H9 (cell line): ENCODE measurements at regions not wholly inside any gene's neighbourhood (a gene's known extent, or its start where the extent isn't known, plus 50 kb on each side); places are given as distances from the start of the nearest gene placed in this dataset.
"Not testable (repeated sequence)": the region's sequence is repeated elsewhere in the genome, so short reads cannot be mapped to it uniquely, and the experiment has no call there.

Experiments
- DNase-seq: peaks from one replicate; pipeline ENCODE4 v3.0.0-alpha.2; 2017
- H2AFZ ChIP-seq: one replicate; pipeline ENCODE4 v1.6.1; 2013; ENCODE audit warnings: mild to moderate bottlenecking, low read length, control low read depth, moderate library complexity
- H2AK5ac ChIP-seq: 2 replicates; pipeline ENCODE4 v1.6.1; 2013; ENCODE audit warnings: low read length, control low read depth, mixed read lengths; ENCODE audit not compliant: insufficient read length
- H2BK120ac ChIP-seq: one replicate; pipeline ENCODE4 v1.6.1; 2013; ENCODE audit warnings: low read depth, mild to moderate bottlenecking, low read length, control low read depth, inconsistent platforms; ENCODE audit not compliant: poor library complexity, severe bottlenecking
- H2BK12ac ChIP-seq: 2 replicates; pipeline ENCODE4 v1.6.1; 2013; ENCODE audit warnings: low read length, control low read depth, mixed read lengths, low read depth; ENCODE audit not compliant: insufficient read length
- H2BK15ac ChIP-seq: 2 replicates; pipeline ENCODE4 v1.6.1; 2013; ENCODE audit warnings: low read depth, low read length, control low read depth
- H2BK20ac ChIP-seq: one replicate; pipeline ENCODE4 v1.6.1; 2013; ENCODE audit warnings: low read depth, mild to moderate bottlenecking, low read length, control low read depth, inconsistent platforms; ENCODE audit not compliant: poor library complexity, severe bottlenecking
- H2BK5ac ChIP-seq: 2 replicates; pipeline ENCODE4 v1.6.1; 2013; ENCODE audit warnings: low read length, control low read depth, mixed read lengths; ENCODE audit not compliant: insufficient read length
- H3K14ac ChIP-seq: 2 replicates; pipeline ENCODE4 v1.6.1; 2013; ENCODE audit warnings: low read length, control low read depth; ENCODE audit not compliant: insufficient read depth
- H3K18ac ChIP-seq: 2 replicates; pipeline ENCODE4 v1.6.1; 2013; ENCODE audit warnings: low read depth, mild to moderate bottlenecking, mixed read lengths, low read length, control low read depth; ENCODE audit not compliant: insufficient read length
- H3K23ac ChIP-seq: 2 replicates; pipeline ENCODE4 v1.6.1; 2013; ENCODE audit warnings: low read length, control low read depth, mixed read lengths, low read depth; ENCODE audit not compliant: insufficient read length
- H3K23me2 ChIP-seq: 2 replicates; pipeline ENCODE4 v1.6.1; 2013; ENCODE audit warnings: low read depth, mild to moderate bottlenecking, mixed read lengths, low read length, control low read depth; ENCODE audit not compliant: insufficient read length, poor library complexity, severe bottlenecking
- H3K27ac ChIP-seq: 2 replicates; pipeline ENCODE4 v1.5.1; 2013; ENCODE audit warnings: low read length, control low read depth, mixed read lengths, low read depth; ENCODE audit not compliant: insufficient read length
- H3K27me3 ChIP-seq: 2 replicates; pipeline ENCODE4 v1.6.1; 2013; ENCODE audit warnings: low read length, control low read depth, inconsistent platforms; ENCODE audit not compliant: insufficient read depth
- H3K4ac ChIP-seq: 2 replicates; pipeline ENCODE4 v1.6.1; 2013; ENCODE audit warnings: low read depth, mild to moderate bottlenecking, control low read depth, inconsistent platforms, low read length, moderate library complexity
- H3K4me1 ChIP-seq: 2 replicates; pipeline ENCODE4 v1.6.1; 2013; ENCODE audit warnings: low read length, control low read depth, inconsistent platforms; ENCODE audit not compliant: insufficient read depth
- H3K4me2 ChIP-seq: 2 replicates; pipeline ENCODE4 v1.6.1; 2013; ENCODE audit warnings: low read length, control low read depth, mixed read lengths; ENCODE audit not compliant: insufficient read length, insufficient read depth
- H3K56ac ChIP-seq: 2 replicates; pipeline ENCODE4 v1.6.1; 2013; ENCODE audit warnings: low read depth, mild to moderate bottlenecking, mixed read lengths, low read length, control low read depth; ENCODE audit not compliant: insufficient read length
- H3K79me1 ChIP-seq: 2 replicates; pipeline ENCODE4 v1.6.1; 2013; ENCODE audit warnings: low read depth, mild to moderate bottlenecking, moderate library complexity, low read length, control low read depth, inconsistent platforms; ENCODE audit not compliant: insufficient read depth, poor library complexity, severe bottlenecking
- H3K79me2 ChIP-seq: 2 replicates; pipeline ENCODE4 v1.6.1; 2013; ENCODE audit warnings: low read length, control low read depth, inconsistent platforms; ENCODE audit not compliant: insufficient read depth
- H3K9ac ChIP-seq: 2 replicates; pipeline ENCODE4 v1.6.1; 2013; ENCODE audit warnings: low read length, control low read depth, mixed read lengths; ENCODE audit not compliant: insufficient read length; ENCODE audit errors: extremely low read depth
- H3K9me3 ChIP-seq: one replicate; pipeline ENCODE4 v1.6.1; 2013; ENCODE audit warnings: low read depth, low read length, inconsistent platforms; ENCODE audit not compliant: control insufficient read depth
- H3T11ph ChIP-seq: one replicate; pipeline ENCODE4 v1.6.1; 2013; ENCODE audit warnings: mild to moderate bottlenecking, low read length, control low read depth, inconsistent platforms
- H4K20me1 ChIP-seq: one replicate; pipeline ENCODE4 v1.6.1; 2013; ENCODE audit not compliant: control insufficient read depth, insufficient read length, insufficient read depth
- H4K5ac ChIP-seq: 2 replicates; pipeline ENCODE4 v1.6.1; 2013; ENCODE audit warnings: low read depth, mild to moderate bottlenecking, mixed read lengths, low read length, control low read depth; ENCODE audit not compliant: insufficient read length
- H4K8ac ChIP-seq: replicated peaks from 2 replicates; pipeline ENCODE4 v1.6.1; 2013; ENCODE audit warnings: low read length, control low read depth, mixed read lengths, low read depth; ENCODE audit not compliant: insufficient read length
- H4K91ac ChIP-seq: 2 replicates; pipeline ENCODE4 v1.6.1; 2013; ENCODE audit warnings: low read depth, mild to moderate bottlenecking, moderate library complexity, mixed read lengths, low read length, control low read depth; ENCODE audit not compliant: insufficient read length
- H3K27ac Mint-ChIP-seq, 3 experiments: 2 replicates in 2 of 3; 3 replicates in 1 of 3; pipeline ENCODE4 v1.8.0; 2020 to 2021; ENCODE audit warnings: mixed read lengths in 3 of 3, mild to moderate bottlenecking in 1 of 3, moderate library complexity in 1 of 3
- H3K27me3 Mint-ChIP-seq: 2 replicates; pipeline ENCODE4 v1.8.0; 2021; ENCODE audit warnings: low read depth, mild to moderate bottlenecking, moderate library complexity, mixed read lengths
- H3K36me3 Mint-ChIP-seq, 3 experiments: 2 replicates in 2 of 3; 3 replicates in 1 of 3; pipeline ENCODE4 v1.8.0; 2020 to 2021; ENCODE audit warnings: low read depth in 3 of 3, mixed read lengths in 3 of 3; ENCODE audit not compliant: insufficient read depth in 1 of 3
- H3K4me1 Mint-ChIP-seq, 2 experiments: 2 replicates each; pipeline ENCODE4 v1.8.0; 2020; ENCODE audit warnings: mixed read lengths in 2 of 2
- H3K4me3 Mint-ChIP-seq, 2 experiments: 2 replicates in 1 of 2; 3 replicates in 1 of 2; pipeline ENCODE4 v1.8.0; 2020 to 2021; ENCODE audit warnings: mild to moderate bottlenecking in 2 of 2, mixed read lengths in 2 of 2, moderate library complexity in 1 of 2
- H3K9me3 Mint-ChIP-seq, 2 experiments: 2 replicates in 1 of 2; 3 replicates in 1 of 2; pipeline ENCODE4 v1.8.0; 2020; ENCODE audit warnings: mild to moderate bottlenecking in 2 of 2, mixed read lengths in 2 of 2, moderate library complexity in 1 of 2
- WGBS: extraction: QIAGEN DNeasy Blood & Tissue Kit; methylation state at CpG from one replicate; pipeline ENCODE4 v1.1.7; 2013; ENCODE audit warnings: missing lambda C conversion rate, low lambda C conversion rate, mixed read lengths; ENCODE audit not compliant: insufficient read length; ENCODE audit errors: extremely low coverage; 5-methylcytosine and 5-hydroxymethylcytosine counted together
- TF ChIP-seq, protein P1 (sequence below): fragments of 200-600 bp; sonication (generic); conservative IDR thresholded peaks from 3 replicates; pipeline ENCODE4 v1.8.0; 2021; ENCODE audit warnings: antibody characterized with exemption, mild to moderate bottlenecking

DNA sequence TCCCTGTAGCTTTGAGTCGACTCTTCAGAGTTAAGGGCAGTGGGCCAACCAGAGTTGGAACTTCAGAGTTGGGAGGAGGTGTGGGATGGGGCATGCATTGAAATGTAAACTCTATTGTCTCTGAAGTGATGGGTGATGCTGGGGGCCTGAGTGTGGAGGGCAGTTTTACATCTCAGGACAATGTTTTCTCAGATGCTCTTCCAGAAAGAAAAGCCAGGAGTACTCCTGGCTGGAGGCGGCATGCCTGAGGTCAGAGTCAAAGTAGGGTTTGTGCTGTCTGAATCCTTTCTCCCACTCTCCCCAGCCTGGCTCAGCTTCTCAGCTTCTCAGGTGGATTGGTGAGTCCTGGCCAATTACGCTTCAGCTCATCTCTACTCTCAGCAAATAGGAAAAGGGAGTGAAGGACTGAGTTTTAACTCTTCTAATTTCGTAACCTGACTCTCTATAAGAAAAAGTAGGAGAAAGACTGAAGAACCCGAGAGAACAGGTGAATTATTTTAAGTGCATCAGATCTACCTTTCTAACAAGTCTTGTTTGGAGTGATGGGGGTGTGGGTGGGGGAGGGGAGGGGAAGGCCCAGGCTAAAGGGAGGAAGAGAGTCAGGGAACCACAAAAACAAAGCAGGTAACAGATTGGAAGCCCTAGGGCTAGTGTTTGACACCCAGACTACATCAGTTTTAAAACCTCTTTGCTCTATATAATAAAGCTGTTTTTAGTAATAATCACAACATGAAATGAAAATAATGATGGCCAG is 107.5 kb upstream of the PELI1 start:
- peaks cover 2% of the 10 kb centered on the region for H3K79me1 ChIP-seq
- H3K4me2 ChIP-seq: peak overlapping the region; percentile 61
- no peak overlapping the region for H2BK20ac ChIP-seq
- H3K4me1 Mint-ChIP-seq: peaks cover 68 to 77% of the 10 kb centered on the region in 2 experiments
- no CpG with 5 or more reads among the region's 5 CpGs for WGBS
- H4K5ac ChIP-seq: no peak overlapping the region
- H2BK120ac ChIP-seq: no peak overlapping the region
- H3K4me1 ChIP-seq: peaks cover 15% of the 10 kb centered on the region
- no peak overlapping the region for H2AK5ac ChIP-seq
- peak overlapping the region; percentile 90 to 99 for H3K4me3 Mint-ChIP-seq
- no peaks in the 10 kb centered on the region for H3K27me3 ChIP-seq
- no peaks in the 10 kb centered on the region for H3K9me3 Mint-ChIP-seq
- H4K91ac ChIP-seq: no peak overlapping the region
- no peak overlapping the region for H3K18ac ChIP-seq
- H3K27ac Mint-ChIP-seq: peak overlapping the region; percentile 92 to 98 (median 95)
- H2AFZ ChIP-seq: no peak overlapping the region
- H3K79me2 ChIP-seq: peaks cover 12% of the 10 kb centered on the region; the same call in 1 of the 2 replicates
- no peak overlapping the region for H3T11ph ChIP-seq
- no peak overlapping the region for H2BK12ac ChIP-seq
- no peak overlapping the region for H3K4ac ChIP-seq
- peaks cover 6% of the 10 kb centered on the region for H3K23me2 ChIP-seq
- no peak overlapping the region for H3K23ac ChIP-seq
- no peak overlapping the region for H2BK15ac ChIP-seq
- TF ChIP-seq, protein P1, sequence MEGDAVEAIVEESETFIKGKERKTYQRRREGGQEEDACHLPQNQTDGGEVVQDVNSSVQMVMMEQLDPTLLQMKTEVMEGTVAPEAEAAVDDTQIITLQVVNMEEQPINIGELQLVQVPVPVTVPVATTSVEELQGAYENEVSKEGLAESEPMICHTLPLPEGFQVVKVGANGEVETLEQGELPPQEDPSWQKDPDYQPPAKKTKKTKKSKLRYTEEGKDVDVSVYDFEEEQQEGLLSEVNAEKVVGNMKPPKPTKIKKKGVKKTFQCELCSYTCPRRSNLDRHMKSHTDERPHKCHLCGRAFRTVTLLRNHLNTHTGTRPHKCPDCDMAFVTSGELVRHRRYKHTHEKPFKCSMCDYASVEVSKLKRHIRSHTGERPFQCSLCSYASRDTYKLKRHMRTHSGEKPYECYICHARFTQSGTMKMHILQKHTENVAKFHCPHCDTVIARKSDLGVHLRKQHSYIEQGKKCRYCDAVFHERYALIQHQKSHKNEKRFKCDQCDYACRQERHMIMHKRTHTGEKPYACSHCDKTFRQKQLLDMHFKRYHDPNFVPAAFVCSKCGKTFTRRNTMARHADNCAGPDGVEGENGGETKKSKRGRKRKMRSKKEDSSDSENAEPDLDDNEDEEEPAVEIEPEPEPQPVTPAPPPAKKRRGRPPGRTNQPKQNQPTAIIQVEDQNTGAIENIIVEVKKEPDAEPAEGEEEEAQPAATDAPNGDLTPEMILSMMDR: no peak
- H4K8ac ChIP-seq: no peak overlapping the region
- peaks cover 23 to 45% (median 34%) of the 10 kb centered on the region in 3 experiments for H3K36me3 Mint-ChIP-seq
- no peak overlapping the region for H3K56ac ChIP-seq
- no peaks in the 10 kb centered on the region for H4K20me1 ChIP-seq
- H2BK5ac ChIP-seq: no peak overlapping the region
- peak; percentile 83 for DNase-seq
- H3K9ac ChIP-seq: no peak overlapping the region
- H3K27me3 Mint-ChIP-seq: no peaks in the 10 kb centered on the region; the same call in 1 of the 2 replicates
- H3K27ac ChIP-seq: peak overlapping the region; percentile 86
- no peaks in the 10 kb centered on the region for H3K9me3 ChIP-seq
- no peak overlapping the region for H3K14ac ChIP-seq

DNA sequence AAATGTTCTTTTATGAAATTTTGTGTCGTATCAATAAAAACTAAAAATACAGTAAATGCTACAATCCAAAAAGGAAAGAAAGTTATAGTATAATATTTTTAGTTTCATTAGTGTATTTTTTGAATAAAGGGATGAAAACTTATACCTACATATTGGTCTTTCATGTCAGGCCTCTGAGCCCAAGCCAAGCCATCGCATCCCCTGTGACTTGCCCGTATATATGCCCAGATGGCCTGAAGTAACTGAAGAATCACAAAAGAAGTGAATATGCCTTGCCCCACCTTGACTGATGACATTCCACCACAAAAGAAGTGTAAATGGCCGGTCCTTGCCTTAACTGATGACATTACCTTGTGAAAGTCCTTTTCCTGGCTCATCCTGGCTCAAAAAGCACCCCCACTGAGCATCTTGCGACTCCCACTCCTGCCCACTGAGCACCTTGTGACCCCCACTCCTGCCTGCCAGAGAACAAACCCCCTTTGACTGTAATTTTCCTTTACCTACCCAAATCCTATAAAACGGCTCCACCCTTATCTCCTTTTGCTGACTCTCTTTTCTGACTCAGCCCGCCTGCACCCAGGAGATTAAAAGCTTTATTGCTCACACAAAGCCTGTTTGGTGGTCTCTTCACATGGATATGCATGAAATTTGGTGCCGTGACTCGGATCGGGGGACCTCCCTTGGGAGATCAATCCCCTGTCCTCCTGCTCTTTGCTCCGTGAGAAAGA is 108.2 kb upstream of the PELI1 start:
- not testable (repeated sequence) for H3T11ph ChIP-seq, H2AK5ac ChIP-seq, H4K20me1 ChIP-seq, H4K5ac ChIP-seq, H3K9me3 ChIP-seq, H3K4me1 ChIP-seq, H4K8ac ChIP-seq, H3K14ac ChIP-seq, H3K23me2 ChIP-seq, H3K27me3 Mint-ChIP-seq, H2BK15ac ChIP-seq, H3K27me3 ChIP-seq, H2BK20ac ChIP-seq, H3K18ac ChIP-seq, H2BK5ac ChIP-seq, H3K9me3 Mint-ChIP-seq, H3K56ac ChIP-seq, H2AFZ ChIP-seq, H2BK120ac ChIP-seq, H4K91ac ChIP-seq, H3K79me1 ChIP-seq, H2BK12ac ChIP-seq, H3K23ac ChIP-seq, H3K4ac ChIP-seq
- Histone ChIP-seq H3K4me2 (peak overlapping the region; percentile 61), H3K9ac (peak overlapping the region; percentile 74), H3K27ac (peak overlapping the region; percentile 86), H3K79me2 (peaks cover 12% of the 10 kb centered on the region; the same call in 1 of the 2 replicates)
- WGBS: no CpG with 5 or more reads among the region's 11 CpGs
- peak; percentile 69 for DNase-seq
- peaks cover 68 to 77% of the 10 kb centered on the region in 2 experiments for H3K4me1 Mint-ChIP-seq
- peak overlapping the region; percentile 90 to 99 for H3K4me3 Mint-ChIP-seq
- peaks cover 23 to 48% (median 35%) of the 10 kb centered on the region in 3 experiments for H3K36me3 Mint-ChIP-seq
- peak overlapping the region; percentile 96 to 98 (median 98) for H3K27ac Mint-ChIP-seq
